ENCODE measurements at regions not wholly inside any gene's neighbourhood (a gene's known extent, or its start where the extent isn't known, plus 50 kb on each side); places are given as distances from the start of the nearest gene placed in this dataset.

DNA sequence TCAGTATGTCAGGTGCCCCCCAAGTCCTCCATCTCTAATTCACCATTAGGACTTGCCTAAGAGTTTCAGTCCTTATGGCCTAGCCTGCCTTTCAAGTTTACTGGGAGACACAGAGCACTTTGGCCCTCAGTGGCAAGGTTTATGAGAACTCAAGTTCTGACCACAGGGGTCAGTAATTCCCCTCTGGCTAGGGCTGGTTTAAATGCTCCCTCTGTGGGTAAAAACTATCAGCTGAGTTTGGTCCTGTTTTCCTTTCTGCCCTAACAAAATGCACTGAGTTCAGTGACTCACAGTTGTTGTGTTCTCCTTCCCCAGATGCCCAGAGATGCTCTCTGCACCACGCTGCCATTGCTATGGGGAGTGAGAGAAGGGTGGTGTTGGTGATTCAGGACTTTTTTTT lies 163.2 kb downstream of the RELL1 start:
- TF ChIP-seq, protein P1, sequence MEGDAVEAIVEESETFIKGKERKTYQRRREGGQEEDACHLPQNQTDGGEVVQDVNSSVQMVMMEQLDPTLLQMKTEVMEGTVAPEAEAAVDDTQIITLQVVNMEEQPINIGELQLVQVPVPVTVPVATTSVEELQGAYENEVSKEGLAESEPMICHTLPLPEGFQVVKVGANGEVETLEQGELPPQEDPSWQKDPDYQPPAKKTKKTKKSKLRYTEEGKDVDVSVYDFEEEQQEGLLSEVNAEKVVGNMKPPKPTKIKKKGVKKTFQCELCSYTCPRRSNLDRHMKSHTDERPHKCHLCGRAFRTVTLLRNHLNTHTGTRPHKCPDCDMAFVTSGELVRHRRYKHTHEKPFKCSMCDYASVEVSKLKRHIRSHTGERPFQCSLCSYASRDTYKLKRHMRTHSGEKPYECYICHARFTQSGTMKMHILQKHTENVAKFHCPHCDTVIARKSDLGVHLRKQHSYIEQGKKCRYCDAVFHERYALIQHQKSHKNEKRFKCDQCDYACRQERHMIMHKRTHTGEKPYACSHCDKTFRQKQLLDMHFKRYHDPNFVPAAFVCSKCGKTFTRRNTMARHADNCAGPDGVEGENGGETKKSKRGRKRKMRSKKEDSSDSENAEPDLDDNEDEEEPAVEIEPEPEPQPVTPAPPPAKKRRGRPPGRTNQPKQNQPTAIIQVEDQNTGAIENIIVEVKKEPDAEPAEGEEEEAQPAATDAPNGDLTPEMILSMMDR (optimal IDR thresholded peaks at IDR 0.05 in 1 of 3, IDR thresholded peaks at IDR 0.05 in 1 of 3, conservative IDR thresholded peaks at IDR 0.05 in 1 of 3; ENCODE audit: extremely low read depth in 1 of 3, insufficient read depth in 2 of 3, low read length in 3 of 3), result no peak
- no peak for TF ChIP-seq EZH2 (IDR thresholded peaks at IDR 0.05; ENCODE audit: low read length)
- Histone ChIP-seq H3K4me2 (ENCODE audit: control insufficient read depth, extremely low read depth, insufficient read depth, low read depth, low read length) (no peak overlapping the region), H2AFZ (ENCODE audit: control insufficient read depth, low read length) (no peak overlapping the region), H3K79me2 (ENCODE audit: control insufficient read depth, insufficient read depth, low read length) (no peaks in the 10 kb centered on the region), H3K27me3 (ENCODE audit: control insufficient read depth, extremely low read depth, insufficient read depth, low read length) (no peaks in the 10 kb centered on the region), H3K9me1 (ENCODE audit: control insufficient read depth, extremely low read depth, insufficient read depth, low read length) (no peaks in the 10 kb centered on the region), H3K27ac (ENCODE audit: control insufficient read depth, insufficient read depth, low read length) (no peak overlapping the region), H4K20me1 (ENCODE audit: control insufficient read depth, extremely low read depth, insufficient read depth, low read length) (no peaks in the 10 kb centered on the region), H3K4me1 (ENCODE audit: control insufficient read depth, extremely low read depth, insufficient read depth, low read length) (no peaks in the 10 kb centered on the region), H3K36me3 (ENCODE audit: control insufficient read depth in 2 of 2, extremely low read depth in 1 of 2, insufficient read depth in 2 of 2, low read length in 2 of 2) (no peaks in the 10 kb centered on the region), H3K4me3 (ENCODE audit: control insufficient read depth in 2 of 3, extremely low read depth in 1 of 3, insufficient read depth in 2 of 3, low read depth in 1 of 3, low read length in 3 of 3) (no peak overlapping the region), H3K9me3 (ENCODE audit: control insufficient read depth, low read depth, low read length) (no peaks in the 10 kb centered on the region), H3K9ac (ENCODE audit: control insufficient read depth, extremely low read depth, insufficient read depth, low read length) (no peak overlapping the region)
- DNase-seq (ENCODE audit: low read depth, low spot score) (no peak), FAIRE-seq (no peak)
- dilution Hi-C loops (cut with MboI; ENCODE audit: extremely low pct_ligation_motif_present, low sequenced_read_pairs), result no loop called here

DNA sequence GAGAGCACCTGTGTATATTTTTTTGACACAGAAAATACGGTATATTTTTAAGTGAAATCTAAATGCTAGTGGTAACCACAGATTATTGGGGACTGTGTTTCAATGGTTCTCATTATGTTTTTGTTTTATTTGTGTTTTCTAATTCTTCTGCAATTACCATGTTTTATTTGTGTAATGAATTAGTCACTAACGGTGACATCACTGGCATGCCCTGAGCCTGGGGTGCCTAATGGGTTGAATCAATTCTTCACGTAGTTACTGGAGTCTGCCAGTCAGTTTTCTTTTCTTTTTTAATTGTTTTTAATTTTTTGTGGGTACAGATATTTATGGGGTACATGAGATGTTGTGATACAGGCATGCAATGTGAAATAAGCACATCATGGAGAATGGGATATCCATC lies 168.8 kb downstream of the RELL1 start:
- no peaks in the 10 kb centered on the region for H3K9me3 ChIP-seq (ENCODE audit: control insufficient read depth, low read depth, low read length)
- no peak overlapping the region for H2AFZ ChIP-seq (ENCODE audit: control insufficient read depth, low read length)
- no peak overlapping the region for H3K9ac ChIP-seq (ENCODE audit: control insufficient read depth, extremely low read depth, insufficient read depth, low read length)

More for the DNA sequence above, 168.8 kb downstream of the RELL1 start:
- TF ChIP-seq, protein P1 (optimal IDR thresholded peaks at IDR 0.05 in 1 of 3, IDR thresholded peaks at IDR 0.05 in 1 of 3, conservative IDR thresholded peaks at IDR 0.05 in 1 of 3; ENCODE audit: extremely low read depth in 1 of 3, insufficient read depth in 2 of 3, low read length in 3 of 3), result no peak
- TF ChIP-seq EZH2 (IDR thresholded peaks at IDR 0.05; ENCODE audit: low read length), result no peak
- H4K20me1 ChIP-seq (ENCODE audit: control insufficient read depth, extremely low read depth, insufficient read depth, low read length), result no peaks in the 10 kb centered on the region
- no peaks in the 10 kb centered on the region for H3K4me1 ChIP-seq (ENCODE audit: control insufficient read depth, extremely low read depth, insufficient read depth, low read length)
- DNase-seq (ENCODE audit: low read depth, low spot score) (no peak), FAIRE-seq (no peak)
- no peak overlapping the region for H3K4me2 ChIP-seq (ENCODE audit: control insufficient read depth, extremely low read depth, insufficient read depth, low read depth, low read length)
- no peaks in the 10 kb centered on the region for H3K27me3 ChIP-seq (ENCODE audit: control insufficient read depth, extremely low read depth, insufficient read depth, low read length)
- H3K79me2 ChIP-seq (ENCODE audit: control insufficient read depth, insufficient read depth, low read length), result no peaks in the 10 kb centered on the region
- dilution Hi-C loops (cut with MboI; ENCODE audit: extremely low pct_ligation_motif_present, low sequenced_read_pairs), result no loop called here
- H3K9me1 ChIP-seq (ENCODE audit: control insufficient read depth, extremely low read depth, insufficient read depth, low read length), result no peaks in the 10 kb centered on the region
- H3K4me3 ChIP-seq (ENCODE audit: control insufficient read depth in 2 of 3, extremely low read depth in 1 of 3, insufficient read depth in 2 of 3, low read depth in 1 of 3, low read length in 3 of 3), result no peak overlapping the region
- no peak overlapping the region for H3K27ac ChIP-seq (ENCODE audit: control insufficient read depth, insufficient read depth, low read length)
- no peaks in the 10 kb centered on the region for H3K36me3 ChIP-seq (ENCODE audit: control insufficient read depth in 2 of 2, extremely low read depth in 1 of 2, insufficient read depth in 2 of 2, low read length in 2 of 2)
